Skin of body (tissue), 1 donor: ENCODE measurements at regions not wholly inside any gene's neighbourhood (a gene's known extent, or its start where the extent isn't known, plus 50 kb on each side); places are given as distances from the start of the nearest gene placed in this dataset.

Experiments
- DNase-seq: peaks from one replicate; lab custom pipeline; 2025; lab: John Stamatoyannopoulos, UW

GRCh38 chr15:68524753-68525584, 53.8 kb upstream of the CORO2B start:
- DNase-seq = peak; percentile 85

GRCh38 chr15:68525815-68526214, 53.0 kb upstream of the CORO2B start:
- peak; percentile 44 for DNase-seq

GRCh38 chr15:68526269-68526668, 52.5 kb upstream of the CORO2B start:
- no peak for DNase-seq

- DNase-seq = no peak
Observed at GRCh38 chr15:68526784-68527183, 52.0 kb upstream of the CORO2B start.

GRCh38 chr15:68528626-68529290, 50.0 kb upstream of the CORO2B start:
- no peak for DNase-seq
